HTR-8/SVneo (cell line): ENCODE measurements at regions not wholly inside any gene's neighbourhood (a gene's known extent, or its start where the extent isn't known, plus 50 kb on each side); places are given as distances from the start of the nearest gene placed in this dataset.
A peak's percentile ranks its signal among the peaks of the same experiment; 100 is the strongest.
"Not testable (repeated sequence)": the region's sequence is repeated elsewhere in the genome, so short reads cannot be mapped to it uniquely, and the experiment has no call there.

Experiments
- DNase-seq: peaks from one replicate; pipeline ENCODE4 v3.0.0; 2011; ENCODE audit warnings: low spot score, mixed read lengths; ENCODE audit not compliant: insufficient read length
- FAIRE-seq: peaks from 2 replicates; lab custom pipeline; 2011; peaks lifted over from hg19 to GRCh38; lab: Jason Lieb, UNC

- FAIRE-seq (no peak), DNase-seq (no peak)
These were observed 50.8 kb upstream of the CTNNA1 start for GRCh38 chr5:138702166-138703077.

- DNase-seq (no peak), FAIRE-seq (no peak)
These were observed 51.5 kb upstream of the CTNNA1 start for GRCh38 chr5:138701678-138702077.

- no peak for DNase-seq
- FAIRE-seq: no peak
These were observed 52.5 kb upstream of the CTNNA1 start for GRCh38 chr5:138700581-138701362.

- FAIRE-seq (no peak), DNase-seq (no peak)
These were observed 53.7 kb upstream of the CTNNA1 start for GRCh38 chr5:138699482-138699881.

GRCh38 chr5:138698713-138699112 is 54.5 kb upstream of the CTNNA1 start:
- FAIRE-seq (no peak), DNase-seq (no peak)

- no peak for DNase-seq
- no peak for FAIRE-seq
These were observed 55.4 kb upstream of the CTNNA1 start for GRCh38 chr5:138697720-138698360.

GRCh38 chr5:138696501-138696900 is 56.7 kb upstream of the CTNNA1 start:
- DNase-seq: peak; percentile 75
- FAIRE-seq: no peak

- no peak for DNase-seq
- no peak for FAIRE-seq
These were observed 57.4 kb upstream of the CTNNA1 start for GRCh38 chr5:138695781-138696180.

- FAIRE-seq: no peak
- no peak for DNase-seq
These were observed 59.1 kb upstream of the CTNNA1 start for GRCh38 chr5:138694146-138694545.

- DNase-seq (no peak), FAIRE-seq (no peak)
These were observed 60.9 kb upstream of the CTNNA1 start for GRCh38 chr5:138692370-138692769.

- no peak for DNase-seq
- no peak for FAIRE-seq
These were observed 66.6 kb upstream of the CTNNA1 start for GRCh38 chr5:138686668-138687067.

GRCh38 chr5:138685193-138685745 is 68.0 kb upstream of the CTNNA1 start:
- DNase-seq (no peak), FAIRE-seq (no peak)

- DNase-seq, FAIRE-seq: not testable (repeated sequence)
These were observed 70.8 kb upstream of the CTNNA1 start for GRCh38 chr5:138682462-138682861.

- not testable (repeated sequence) for DNase-seq, FAIRE-seq
These were observed 74.4 kb upstream of the CTNNA1 start for GRCh38 chr5:138678826-138679225.

GRCh38 chr5:138677782-138678181 is 75.4 kb upstream of the CTNNA1 start:
- FAIRE-seq: no peak
- DNase-seq: no peak

- DNase-seq (no peak), FAIRE-seq (no peak)
These were observed 76.5 kb upstream of the CTNNA1 start for GRCh38 chr5:138676556-138677193.

- FAIRE-seq (no peak), DNase-seq (no peak)
These were observed 77.2 kb upstream of the CTNNA1 start for GRCh38 chr5:138676002-138676401.

- peak; percentile 20 for FAIRE-seq
- DNase-seq: no peak
These were observed 84.5 kb upstream of the CTNNA1 start for GRCh38 chr5:138668451-138669380.
